Activated CD4-positive, alpha-beta T cell treated with anti-CD3 and anti-CD28 coated beads, Interleukin-2, amount 10 ng/mL, durations not matched to agents 7 days and 5 days (primary cell): ENCODE measurements at regions not wholly inside any gene's neighbourhood (a gene's known extent, or its start where the extent isn't known, plus 50 kb on each side); places are given as distances from the start of the nearest gene placed in this dataset.
"Not testable (repeated sequence)": the region's sequence is repeated elsewhere in the genome, so short reads cannot be mapped to it uniquely, and the experiment has no call there.

Experiments
- CTCF ChIA-PET: fragments of 350-600 bp; sonication (Branson Sonifier 250); formaldehyde crosslinking; loops from one replicate; lab custom pipeline; 2021; ENCODE audit warnings: antibody characterized with exemption; lab: Charles Lee
- POLR2A ChIA-PET: fragments of 350-600 bp; sonication (Branson Sonifier 250); formaldehyde crosslinking; loops from one replicate; lab custom pipeline; 2021; ENCODE audit warnings: antibody characterized with exemption; lab: Charles Lee
- DNase-seq: peaks from one replicate; pipeline ENCODE4 v3.0.0-alpha.2; 2020
- H3K27ac Mint-ChIP-seq: one replicate; pipeline ENCODE4 v1.8.0; 2021; ENCODE audit warnings: mild to moderate bottlenecking, moderate library complexity, mixed read lengths
- H3K27me3 Mint-ChIP-seq: one replicate; pipeline ENCODE4 v1.8.0; 2021; ENCODE audit warnings: mixed read lengths
- H3K36me3 Mint-ChIP-seq: one replicate; pipeline ENCODE4 v1.8.0; 2021; ENCODE audit warnings: low read depth, mixed read lengths
- H3K4me1 Mint-ChIP-seq: one replicate; pipeline ENCODE4 v1.8.0; 2021; ENCODE audit warnings: mixed read lengths
- H3K4me3 Mint-ChIP-seq: one replicate; pipeline ENCODE4 v1.8.0; 2021; ENCODE audit warnings: mild to moderate bottlenecking, moderate library complexity, mixed read lengths
- H3K9me3 Mint-ChIP-seq: one replicate; pipeline ENCODE4 v1.8.0; 2021; ENCODE audit warnings: mixed read lengths

GRCh38 chr6:155858906-155859305, 403.3 kb upstream of the NOX3 start:
- POLR2A ChIA-PET, H3K27ac Mint-ChIP-seq, CTCF ChIA-PET, H3K27me3 Mint-ChIP-seq, DNase-seq, H3K4me1 Mint-ChIP-seq, H3K36me3 Mint-ChIP-seq, H3K4me3 Mint-ChIP-seq: not testable (repeated sequence)
- peaks cover 20% of the 10 kb centered on the region for H3K9me3 Mint-ChIP-seq

- Mint-ChIP-seq H3K4me3 (no peak overlapping the region), H3K36me3 (no peaks in the 10 kb centered on the region), H3K27ac (no peak overlapping the region), H3K27me3 (no peaks in the 10 kb centered on the region), H3K4me1 (no peaks in the 10 kb centered on the region), H3K9me3 (peaks cover 9% of the 10 kb centered on the region)
- ChIA-PET CTCF (no interaction called here), POLR2A (no interaction called here)
- no peak for DNase-seq
These were observed 399.1 kb upstream of the NOX3 start for GRCh38 chr6:155854787-155855186.

DNA sequence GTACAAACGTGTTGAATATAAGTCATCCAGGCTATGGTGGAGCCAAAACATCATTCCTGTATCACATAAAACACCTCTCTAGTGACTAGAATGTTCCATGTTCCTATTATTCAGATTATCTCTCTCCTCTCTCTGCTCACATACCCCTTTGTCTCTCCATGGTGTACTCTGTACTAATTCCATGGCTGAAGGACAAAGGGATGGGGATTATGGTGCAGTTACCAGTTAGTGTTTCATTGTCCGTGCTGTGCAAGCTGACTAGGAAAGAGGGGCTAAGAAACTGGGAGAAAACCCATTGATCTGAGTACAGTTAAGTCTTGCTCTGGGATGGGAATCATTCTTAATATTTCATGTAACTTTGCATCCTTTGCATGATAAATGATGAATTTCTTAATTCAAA, 397.4 kb upstream of the NOX3 start:
- ChIA-PET CTCF (no interaction called here), POLR2A (no interaction called here)
- Mint-ChIP-seq H3K36me3 (no peaks in the 10 kb centered on the region), H3K4me3 (no peak overlapping the region), H3K9me3 (no peaks in the 10 kb centered on the region), H3K4me1 (no peaks in the 10 kb centered on the region), H3K27me3 (no peaks in the 10 kb centered on the region), H3K27ac (no peak overlapping the region)
- no peak for DNase-seq

GRCh38 chr6:155850408-155850841, 394.8 kb upstream of the NOX3 start:
- Mint-ChIP-seq H3K36me3 (no peaks in the 10 kb centered on the region), H3K9me3 (no peaks in the 10 kb centered on the region), H3K27ac (no peak overlapping the region), H3K27me3 (no peaks in the 10 kb centered on the region), H3K4me1 (no peaks in the 10 kb centered on the region), H3K4me3 (no peak overlapping the region)
- CTCF ChIA-PET: no interaction called here
- DNase-seq: no peak
- POLR2A ChIA-PET: no interaction called here

GRCh38 chr6:155847711-155848110, 392.1 kb upstream of the NOX3 start:
- no peak for DNase-seq
- Mint-ChIP-seq H3K4me3 (no peak overlapping the region), H3K9me3 (no peaks in the 10 kb centered on the region), H3K27ac (no peak overlapping the region), H3K36me3 (no peaks in the 10 kb centered on the region), H3K27me3 (no peaks in the 10 kb centered on the region), H3K4me1 (no peaks in the 10 kb centered on the region)
- ChIA-PET POLR2A (no interaction called here), CTCF (no interaction called here)

DNA sequence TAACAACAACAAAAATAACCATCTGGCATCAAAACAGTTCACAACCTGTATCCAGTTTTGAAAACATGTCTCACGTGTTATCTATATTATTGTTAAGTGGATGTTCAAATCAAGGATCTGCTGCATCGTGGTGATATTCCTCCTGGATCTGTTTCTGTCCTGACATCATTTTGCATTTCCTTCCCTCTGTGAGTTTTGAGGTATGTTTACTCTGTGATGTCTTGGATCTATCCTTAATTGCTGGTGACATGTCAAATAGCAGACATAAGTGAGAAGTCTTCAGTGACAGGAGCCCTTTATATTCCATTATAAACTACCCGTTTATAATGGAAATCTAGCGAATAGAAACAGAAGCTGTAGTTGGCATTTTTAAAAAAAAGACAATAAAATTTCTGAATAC, 381.8 kb upstream of the NOX3 start:
- POLR2A ChIA-PET: no interaction called here
- Mint-ChIP-seq H3K27me3 (no peaks in the 10 kb centered on the region), H3K36me3 (no peaks in the 10 kb centered on the region), H3K9me3 (no peaks in the 10 kb centered on the region), H3K4me1 (no peaks in the 10 kb centered on the region), H3K27ac (no peak overlapping the region), H3K4me3 (no peak overlapping the region)
- DNase-seq: no peak
- CTCF ChIA-PET: no interaction called here

DNA sequence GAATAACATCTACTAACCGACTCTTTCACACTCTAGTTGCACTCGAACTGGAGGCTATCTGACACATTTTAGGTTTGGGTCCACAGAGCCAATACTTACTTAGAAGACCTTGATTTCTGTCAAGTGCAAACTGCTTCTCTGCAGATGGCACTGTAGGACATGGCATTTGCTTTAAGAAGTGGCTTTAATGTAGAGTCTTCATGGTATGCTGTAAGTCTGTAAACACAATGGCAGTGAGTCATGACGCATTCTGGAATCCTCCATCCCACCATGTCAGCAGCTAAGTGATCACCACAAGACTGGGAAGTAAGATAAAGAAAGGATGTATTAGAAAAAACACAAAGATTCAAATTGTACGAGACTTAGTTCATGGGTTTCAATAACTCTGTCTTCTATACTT, 377.0 kb upstream of the NOX3 start:
- Mint-ChIP-seq H3K27me3 (no peaks in the 10 kb centered on the region), H3K27ac (no peak overlapping the region), H3K4me3 (no peak overlapping the region), H3K36me3 (no peaks in the 10 kb centered on the region), H3K4me1 (no peaks in the 10 kb centered on the region), H3K9me3 (no peaks in the 10 kb centered on the region)
- no peak for DNase-seq
- POLR2A ChIA-PET: no interaction called here
- CTCF ChIA-PET: no interaction called here

DNA sequence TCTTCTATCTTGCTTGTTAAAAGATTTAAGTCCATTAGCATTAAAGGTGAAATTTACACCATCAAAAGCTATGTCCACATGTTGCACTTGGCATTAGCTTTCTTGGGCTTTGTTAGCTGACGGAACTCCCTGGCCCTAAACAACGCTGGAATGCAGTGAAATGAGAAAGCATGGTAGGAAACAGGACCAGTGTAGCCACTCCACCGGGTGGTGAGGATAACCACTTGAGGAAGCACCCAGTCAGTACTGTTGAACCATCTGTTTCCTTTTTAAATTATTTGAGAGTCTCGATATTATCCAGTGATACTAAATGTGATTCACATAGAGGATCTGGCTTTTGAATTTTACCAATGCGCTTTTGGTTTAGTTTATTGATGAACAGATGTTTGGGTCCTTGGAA, 374.9 kb upstream of the NOX3 start:
- no peaks in the 10 kb centered on the region for H3K27me3 Mint-ChIP-seq
- H3K9me3 Mint-ChIP-seq: no peaks in the 10 kb centered on the region
- ChIA-PET CTCF (no interaction called here), POLR2A (no interaction called here)
- H3K4me1 Mint-ChIP-seq: no peaks in the 10 kb centered on the region
- no peaks in the 10 kb centered on the region for H3K36me3 Mint-ChIP-seq
- H3K4me3 Mint-ChIP-seq: no peak overlapping the region
- no peak for DNase-seq
- H3K27ac Mint-ChIP-seq: no peak overlapping the region

- no peaks in the 10 kb centered on the region for H3K4me1 Mint-ChIP-seq
- ChIA-PET POLR2A (no interaction called here), CTCF (interaction anchor here (1.2 kb wide), 1 partner anchor 14 kb away, joined by 3 read pairs; no protein-coding TSS in a partner anchor)
- H3K27ac Mint-ChIP-seq: no peak overlapping the region
- no peaks in the 10 kb centered on the region for H3K9me3 Mint-ChIP-seq
- no peaks in the 10 kb centered on the region for H3K36me3 Mint-ChIP-seq
- no peaks in the 10 kb centered on the region for H3K27me3 Mint-ChIP-seq
- DNase-seq: no peak
- no peak overlapping the region for H3K4me3 Mint-ChIP-seq
These were observed 374.0 kb upstream of the NOX3 start for GRCh38 chr6:155829646-155830045.

GRCh38 chr6:155828989-155829388, 373.4 kb upstream of the NOX3 start:
- Mint-ChIP-seq H3K4me3 (no peak overlapping the region), H3K27me3 (no peaks in the 10 kb centered on the region), H3K9me3 (no peaks in the 10 kb centered on the region), H3K4me1 (no peaks in the 10 kb centered on the region), H3K36me3 (no peaks in the 10 kb centered on the region), H3K27ac (no peak overlapping the region)
- POLR2A ChIA-PET: no interaction called here
- CTCF ChIA-PET: interaction anchor here (1.2 kb wide), 1 partner anchor 13 kb away, joined by 3 read pairs; no protein-coding TSS in a partner anchor
- no peak for DNase-seq

DNA sequence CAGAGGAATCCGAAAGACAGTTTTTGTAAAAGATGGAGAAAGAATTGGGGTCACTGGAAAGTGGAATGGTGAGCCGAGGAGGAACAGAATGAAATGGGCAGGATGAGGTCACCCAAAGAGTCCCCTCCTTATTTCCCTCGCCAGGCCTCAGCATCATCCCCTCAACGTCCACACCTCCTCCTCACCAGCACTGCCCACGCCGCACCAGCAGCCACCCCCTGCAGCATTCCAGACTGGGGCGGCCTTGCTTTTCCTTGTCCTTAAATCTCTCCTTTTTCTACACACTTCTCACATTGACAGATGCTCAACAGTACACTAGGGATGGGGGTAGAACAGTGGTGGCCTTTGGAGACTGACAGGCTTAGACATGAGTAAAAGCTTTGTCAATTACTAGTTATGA, 363.1 kb upstream of the NOX3 start:
- no peaks in the 10 kb centered on the region for H3K4me1 Mint-ChIP-seq
- no peak overlapping the region for H3K27ac Mint-ChIP-seq
- no peak overlapping the region for H3K4me3 Mint-ChIP-seq
- H3K9me3 Mint-ChIP-seq: no peaks in the 10 kb centered on the region
- no peak for DNase-seq
- POLR2A ChIA-PET: no interaction called here
- H3K36me3 Mint-ChIP-seq: no peaks in the 10 kb centered on the region
- CTCF ChIA-PET: no interaction called here
- no peaks in the 10 kb centered on the region for H3K27me3 Mint-ChIP-seq

DNA sequence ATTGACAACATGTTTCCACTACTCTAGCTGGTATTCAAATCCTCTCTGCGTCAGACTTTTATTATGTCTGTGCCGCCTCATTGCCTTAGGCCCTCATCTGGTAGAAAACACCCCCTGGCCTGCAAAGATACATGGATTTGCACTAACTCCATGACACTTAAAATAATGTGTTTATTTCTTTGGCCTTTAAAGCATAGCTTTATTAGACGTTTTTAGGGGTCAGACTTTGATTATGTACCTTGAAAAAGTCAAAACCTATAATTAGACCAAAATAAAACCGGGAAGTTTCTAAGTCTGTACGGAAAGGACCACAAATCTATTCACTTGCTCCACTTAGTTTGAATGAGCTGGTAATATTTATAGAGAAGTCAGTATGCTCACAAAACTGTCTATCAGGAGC, 357.9 kb upstream of the NOX3 start:
- Mint-ChIP-seq H3K4me3 (no peak overlapping the region), H3K36me3 (no peaks in the 10 kb centered on the region), H3K4me1 (no peaks in the 10 kb centered on the region), H3K9me3 (no peaks in the 10 kb centered on the region), H3K27me3 (no peaks in the 10 kb centered on the region), H3K27ac (no peak overlapping the region)
- POLR2A ChIA-PET: no interaction called here
- CTCF ChIA-PET: interaction anchor here (0.6 kb wide), 1 partner anchor 748 kb away, joined by 3 read pairs; no protein-coding TSS in a partner anchor
- DNase-seq: no peak

DNA sequence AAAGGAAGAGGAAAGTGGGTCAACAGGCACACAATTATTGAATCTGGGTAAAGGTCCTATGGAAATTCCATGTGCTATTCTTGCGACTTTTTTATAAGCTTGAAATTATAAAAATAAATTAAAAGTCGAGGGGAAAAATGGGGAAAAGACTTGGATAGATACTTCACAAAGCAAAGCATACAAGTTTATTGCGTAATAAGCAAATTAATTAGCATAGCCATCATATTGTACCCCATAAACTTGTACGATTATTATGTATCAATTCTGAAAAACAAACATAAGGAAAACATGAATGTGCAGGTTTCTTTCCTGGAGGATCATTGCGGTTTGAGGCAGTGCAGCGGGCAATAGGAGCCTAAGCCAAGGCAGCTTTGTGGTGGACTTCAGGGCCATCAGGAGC, 351.6 kb upstream of the NOX3 start:
- no peaks in the 10 kb centered on the region for H3K36me3 Mint-ChIP-seq
- no peak overlapping the region for H3K27ac Mint-ChIP-seq
- H3K27me3 Mint-ChIP-seq: no peaks in the 10 kb centered on the region
- ChIA-PET CTCF (no interaction called here), POLR2A (no interaction called here)
- no peak for DNase-seq
- H3K9me3 Mint-ChIP-seq: no peaks in the 10 kb centered on the region
- H3K4me1 Mint-ChIP-seq: no peaks in the 10 kb centered on the region
- no peak overlapping the region for H3K4me3 Mint-ChIP-seq

GRCh38 chr6:155801046-155801445, 345.4 kb upstream of the NOX3 start:
- no peaks in the 10 kb centered on the region for H3K4me1 Mint-ChIP-seq
- H3K4me3 Mint-ChIP-seq: no peak overlapping the region
- DNase-seq: no peak
- POLR2A ChIA-PET: no interaction called here
- no peaks in the 10 kb centered on the region for H3K27me3 Mint-ChIP-seq
- CTCF ChIA-PET: no interaction called here
- peaks cover 2% of the 10 kb centered on the region for H3K9me3 Mint-ChIP-seq
- no peaks in the 10 kb centered on the region for H3K36me3 Mint-ChIP-seq
- no peak overlapping the region for H3K27ac Mint-ChIP-seq
